Esophagus squamous epithelium (tissue), 5 donors: ENCODE measurements at regions not wholly inside any gene's neighbourhood (a gene's known extent, or its start where the extent isn't known, plus 50 kb on each side); places are given as distances from the start of the nearest gene placed in this dataset.

Experiments
- DNase-seq: peaks from one replicate; lab custom pipeline; 2025; lab: John Stamatoyannopoulos, UW
- H3K27ac ChIP-seq, 4 donors: fragments of 200-600 bp; sonication (generic); one replicate each; pipeline ENCODE4 v1.5.1; 2016 to 2019; ENCODE audit warnings: mild to moderate bottlenecking in 1 of 4
- H3K27me3 ChIP-seq, 4 donors: fragments of 200-600 bp; sonication (generic); 1 replicate in 3 of 4; 2 replicates in 1 of 4; pipeline versions ENCODE4 v1.5.1 to v1.6.0; 2017 to 2021; ENCODE audit warnings: antibody characterized with exemption in 1 of 4
- H3K36me3 ChIP-seq, 3 donors: fragments of 200-600 bp; sonication (generic); one replicate each; pipeline ENCODE4 v1.5.1; 2016 to 2019
- H3K4me1 ChIP-seq, 3 donors: fragments of 200-600 bp; sonication (generic); one replicate each; pipeline ENCODE4 v1.5.1; 2017 to 2019
- H3K4me3 ChIP-seq, 4 donors: fragments of 200-600 bp; sonication (generic); 1 replicate in 3 of 4; 2 replicates in 1 of 4; pipeline ENCODE4 v1.5.1; 2016 to 2019; ENCODE audit warnings: mild to moderate bottlenecking in 2 of 4, moderate library complexity in 1 of 4
- H3K9me3 ChIP-seq, 3 donors: fragments of 200-600 bp; sonication (generic); one replicate each; pipeline ENCODE4 v1.5.1; 2016 to 2019
- POLR2A ChIP-seq, 4 donors: fragments of 450-650 bp; IDR thresholded peaks; one replicate each; pipeline ENCODE4 v1.6.1; 2017; ENCODE audit warnings: antibody characterized with exemption in 4 of 4, mild to moderate bottlenecking in 4 of 4, moderate library complexity in 3 of 4
- WGBS, 2 donors: methylation state at CpG; one replicate each; pipeline ENCODE4 v1.1.5; 2018; 5-methylcytosine and 5-hydroxymethylcytosine counted together
- intact Hi-C: fragments of 100-400 bp; cut with DNase I; formaldehyde crosslinking; loops from one replicate; pipeline ENCODE4 v1.15.0; 2022
- TF ChIP-seq, protein P1 (sequence below), 6 experiments: fragments of 450-650 bp in 4 of 6; fragments of 200-600 bp in 2 of 6; sonication (generic) in 2 of 6; IDR thresholded peaks; one replicate each; pipeline ENCODE4 v1.5.1; 2016 to 2019; ENCODE audit warnings: antibody characterized with exemption in 6 of 6, mild to moderate bottlenecking in 4 of 6, moderate library complexity in 4 of 6
- donor health status: DM: yes; HTN: yes; CAD: no.

DNA sequence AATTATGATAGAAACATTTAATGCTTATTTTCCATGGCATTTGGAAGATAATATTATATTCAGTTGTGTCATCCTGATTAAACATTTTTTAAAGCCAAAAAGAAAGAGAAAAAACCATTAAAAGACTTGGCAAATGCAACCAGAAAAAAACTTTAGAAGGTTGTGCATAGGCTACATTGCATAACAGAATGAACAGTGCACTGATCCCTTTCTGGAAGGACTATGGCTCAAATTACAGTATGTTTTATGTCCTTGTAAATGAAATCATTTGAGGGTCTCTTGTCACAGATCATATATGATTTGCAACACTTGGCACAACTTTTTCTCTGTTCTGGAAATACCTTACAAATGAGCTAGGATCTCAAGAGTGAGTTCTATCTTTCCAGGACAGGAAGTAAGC, 275.2 kb upstream of the FLRT2 start:
- intact Hi-C loops, result no loop called here
- no peaks in the 10 kb centered on the region for H3K9me3 ChIP-seq
- H3K27me3 ChIP-seq, result no peaks in the 10 kb centered on the region
- no peak overlapping the region for H3K27ac ChIP-seq
- TF ChIP-seq, protein P1, sequence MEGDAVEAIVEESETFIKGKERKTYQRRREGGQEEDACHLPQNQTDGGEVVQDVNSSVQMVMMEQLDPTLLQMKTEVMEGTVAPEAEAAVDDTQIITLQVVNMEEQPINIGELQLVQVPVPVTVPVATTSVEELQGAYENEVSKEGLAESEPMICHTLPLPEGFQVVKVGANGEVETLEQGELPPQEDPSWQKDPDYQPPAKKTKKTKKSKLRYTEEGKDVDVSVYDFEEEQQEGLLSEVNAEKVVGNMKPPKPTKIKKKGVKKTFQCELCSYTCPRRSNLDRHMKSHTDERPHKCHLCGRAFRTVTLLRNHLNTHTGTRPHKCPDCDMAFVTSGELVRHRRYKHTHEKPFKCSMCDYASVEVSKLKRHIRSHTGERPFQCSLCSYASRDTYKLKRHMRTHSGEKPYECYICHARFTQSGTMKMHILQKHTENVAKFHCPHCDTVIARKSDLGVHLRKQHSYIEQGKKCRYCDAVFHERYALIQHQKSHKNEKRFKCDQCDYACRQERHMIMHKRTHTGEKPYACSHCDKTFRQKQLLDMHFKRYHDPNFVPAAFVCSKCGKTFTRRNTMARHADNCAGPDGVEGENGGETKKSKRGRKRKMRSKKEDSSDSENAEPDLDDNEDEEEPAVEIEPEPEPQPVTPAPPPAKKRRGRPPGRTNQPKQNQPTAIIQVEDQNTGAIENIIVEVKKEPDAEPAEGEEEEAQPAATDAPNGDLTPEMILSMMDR (IDR thresholded peaks at IDR 0.05), result no peak
- no peak for TF ChIP-seq POLR2A (IDR thresholded peaks at IDR 0.05)
- H3K4me3 ChIP-seq, result no peak overlapping the region
- DNase-seq, result no peak
- H3K36me3 ChIP-seq, result no peaks in the 10 kb centered on the region
- no peaks in the 10 kb centered on the region for H3K4me1 ChIP-seq

DNA sequence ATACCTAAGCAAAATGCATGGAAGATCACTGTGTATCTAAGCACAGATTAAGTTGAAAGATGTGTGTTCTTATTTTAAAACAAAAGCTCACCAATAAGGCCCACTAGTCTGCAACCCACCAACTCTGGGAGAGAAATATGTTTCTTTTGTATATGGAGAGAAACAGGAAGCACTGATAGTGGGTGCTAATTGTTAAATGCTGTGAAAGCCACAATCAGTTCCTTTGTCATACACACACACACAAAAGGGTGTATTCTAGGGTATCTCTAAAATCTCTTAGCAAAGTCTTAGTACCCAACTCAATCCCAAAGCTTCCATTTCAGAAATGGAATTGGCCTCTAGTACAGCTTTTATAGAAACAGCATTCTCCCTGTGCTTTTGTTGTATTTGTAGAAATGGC, 272.7 kb upstream of the FLRT2 start:
- H3K27ac ChIP-seq, result no peak overlapping the region
- no peaks in the 10 kb centered on the region for H3K36me3 ChIP-seq
- no peak for DNase-seq
- H3K4me1 ChIP-seq, result no peaks in the 10 kb centered on the region
- H3K4me3 ChIP-seq, result no peak overlapping the region
- H3K9me3 ChIP-seq, result no peaks in the 10 kb centered on the region
- no peaks in the 10 kb centered on the region for H3K27me3 ChIP-seq
- intact Hi-C loops, result no loop called here
- TF ChIP-seq, protein P1 (IDR thresholded peaks at IDR 0.05), result no peak
- no peak for TF ChIP-seq POLR2A (IDR thresholded peaks at IDR 0.05)

DNA sequence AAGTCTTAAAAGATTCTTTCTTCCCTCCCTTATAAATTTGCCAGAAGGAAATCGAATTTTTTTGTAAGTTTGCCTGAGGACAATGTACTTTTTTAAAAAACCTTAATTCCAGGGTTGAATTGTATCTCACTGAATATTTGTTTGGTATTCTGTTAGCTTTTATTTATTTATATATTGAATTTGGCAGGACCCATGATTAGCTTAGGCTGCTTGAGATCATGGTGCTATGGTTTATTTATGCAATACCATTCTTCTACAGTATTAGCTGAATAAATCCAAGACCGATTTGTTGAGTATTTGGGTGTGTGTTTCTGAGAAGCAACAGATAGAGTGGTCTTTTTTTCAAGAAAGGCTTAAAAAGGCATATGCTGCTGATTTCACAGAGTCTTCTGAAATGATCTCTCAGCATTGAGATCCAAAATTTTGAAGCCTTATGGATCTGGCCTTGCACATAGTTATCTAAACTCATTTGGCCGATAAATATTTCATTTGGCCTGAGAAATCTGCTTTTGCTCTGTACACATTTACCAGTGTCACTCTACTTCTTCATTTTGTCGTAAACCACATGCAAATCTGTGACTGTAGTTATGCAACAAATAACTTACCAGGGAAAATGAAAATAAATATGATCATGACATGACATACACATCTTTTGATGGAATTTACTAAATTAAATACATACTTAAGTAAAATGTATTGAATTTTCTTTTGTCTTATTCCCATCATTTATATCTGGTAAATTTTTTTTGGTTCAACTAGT, 265.8 kb upstream of the FLRT2 start:
- no peak overlapping the region for H3K4me3 ChIP-seq
- H3K27me3 ChIP-seq, result no peaks in the 10 kb centered on the region
- intact Hi-C loops, result no loop called here
- no peaks in the 10 kb centered on the region for H3K9me3 ChIP-seq
- DNase-seq, result no peak
- no peaks in the 10 kb centered on the region for H3K36me3 ChIP-seq
- H3K4me1 ChIP-seq, result no peaks in the 10 kb centered on the region
- TF ChIP-seq, protein P1 (IDR thresholded peaks at IDR 0.05), result no peak
- TF ChIP-seq POLR2A (IDR thresholded peaks at IDR 0.05), result no peak
- WGBS, 2 donors, result 58 to 64% methylated on average over 4 of the region's 4 CpGs
- H3K27ac ChIP-seq, result no peak overlapping the region

DNA sequence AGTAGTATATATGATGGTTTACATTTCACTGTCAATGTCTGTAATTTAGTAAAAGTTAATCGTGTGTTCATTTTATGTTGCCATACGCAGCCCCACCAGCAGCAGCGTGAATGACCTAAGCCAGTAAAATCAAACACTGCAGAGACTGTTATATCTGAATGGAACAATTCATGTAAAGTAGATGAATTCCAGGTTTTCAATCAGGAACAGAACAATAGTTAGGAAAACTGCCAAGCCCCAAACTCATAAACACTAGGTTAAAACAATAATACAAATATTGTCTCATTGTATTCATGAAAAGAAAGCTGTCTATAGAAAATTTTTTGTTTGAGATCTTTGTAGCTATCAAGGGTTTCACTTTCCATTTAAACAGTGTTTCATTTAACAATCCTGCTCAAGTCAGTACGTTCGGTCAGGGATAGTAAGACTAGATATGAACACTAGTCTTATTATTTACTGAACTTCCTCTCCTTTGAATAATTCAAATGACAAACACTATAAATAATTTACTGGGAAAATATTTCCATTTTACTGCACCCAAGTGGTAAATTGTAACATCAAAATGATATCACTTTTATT, 256.8 kb upstream of the FLRT2 start:
- WGBS, 2 donors, result 53 to 61% methylated on average over 5 of the region's 5 CpGs
- TF ChIP-seq, protein P1 (IDR thresholded peaks at IDR 0.05), result no peak
- no peak for TF ChIP-seq POLR2A (IDR thresholded peaks at IDR 0.05)
- Histone ChIP-seq H3K4me1 (no peaks in the 10 kb centered on the region), H3K9me3 (no peaks in the 10 kb centered on the region), H3K4me3 (peak overlapping the region in 1 of 4 donors; percentile 26), H3K36me3 (no peaks in the 10 kb centered on the region), H3K27me3 (no peaks in the 10 kb centered on the region), H3K27ac (no peak overlapping the region)
- no peak for DNase-seq
- intact Hi-C loops, result no loop called here

DNA sequence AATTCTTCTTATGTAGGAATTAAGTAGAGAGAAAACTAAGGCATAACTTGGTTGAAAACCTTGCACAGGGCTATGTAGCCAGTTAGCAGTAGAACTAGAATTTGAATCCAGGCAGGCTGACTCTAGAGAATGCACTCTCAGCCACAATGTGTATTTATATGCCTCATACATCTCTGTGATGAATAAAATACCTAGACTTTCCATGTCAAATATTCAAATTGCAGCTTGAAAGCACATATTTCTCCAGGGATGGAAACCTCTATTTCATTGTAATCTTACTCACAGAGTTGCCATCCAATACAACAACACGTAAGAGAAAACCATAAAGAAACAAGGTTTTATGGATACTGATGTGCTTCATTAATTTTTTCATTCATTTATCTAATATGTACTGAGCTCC, 256.0 kb upstream of the FLRT2 start:
- WGBS, 2 donors, result 74 to 87% methylated on average over 1 of the region's 1 CpG
- no peak for DNase-seq
- H3K36me3 ChIP-seq, result no peaks in the 10 kb centered on the region
- intact Hi-C loops, result no loop called here
- no peaks in the 10 kb centered on the region for H3K4me1 ChIP-seq
- H3K27ac ChIP-seq, result no peak overlapping the region
- TF ChIP-seq, protein P1 (IDR thresholded peaks at IDR 0.05), result no peak
- no peak for TF ChIP-seq POLR2A (IDR thresholded peaks at IDR 0.05)
- no peaks in the 10 kb centered on the region for H3K9me3 ChIP-seq
- no peaks in the 10 kb centered on the region for H3K27me3 ChIP-seq
- no peak overlapping the region for H3K4me3 ChIP-seq
